DOHH2 (cell line): ENCODE measurements at regions not wholly inside any gene's neighbourhood (a gene's known extent, or its start where the extent isn't known, plus 50 kb on each side); places are given as distances from the start of the nearest gene placed in this dataset.
"Not testable (repeated sequence)": the region's sequence is repeated elsewhere in the genome, so short reads cannot be mapped to it uniquely, and the experiment has no call there.

ENCODE experiments used
- EZH2phosphoT487 ChIP-seq: fragments of 200-600 bp; sonication (generic); IDR thresholded peaks from 2 replicates; pipeline ENCODE4 v1.6.1; 2017; ENCODE audit warnings: borderline replicate concordance, mild to moderate bottlenecking, antibody characterized with exemption, low read length, moderate library complexity, mixed read lengths
- TF ChIP-seq, protein P1 (sequence below): fragments of 200-600 bp; sonication (generic); IDR thresholded peaks from one replicate; pipeline ENCODE4 v1.5.1; 2014; ENCODE audit warnings: antibody characterized with exemption, mild to moderate bottlenecking, low read depth, low read length; ENCODE audit not compliant: poor library complexity, severe bottlenecking

DNA sequence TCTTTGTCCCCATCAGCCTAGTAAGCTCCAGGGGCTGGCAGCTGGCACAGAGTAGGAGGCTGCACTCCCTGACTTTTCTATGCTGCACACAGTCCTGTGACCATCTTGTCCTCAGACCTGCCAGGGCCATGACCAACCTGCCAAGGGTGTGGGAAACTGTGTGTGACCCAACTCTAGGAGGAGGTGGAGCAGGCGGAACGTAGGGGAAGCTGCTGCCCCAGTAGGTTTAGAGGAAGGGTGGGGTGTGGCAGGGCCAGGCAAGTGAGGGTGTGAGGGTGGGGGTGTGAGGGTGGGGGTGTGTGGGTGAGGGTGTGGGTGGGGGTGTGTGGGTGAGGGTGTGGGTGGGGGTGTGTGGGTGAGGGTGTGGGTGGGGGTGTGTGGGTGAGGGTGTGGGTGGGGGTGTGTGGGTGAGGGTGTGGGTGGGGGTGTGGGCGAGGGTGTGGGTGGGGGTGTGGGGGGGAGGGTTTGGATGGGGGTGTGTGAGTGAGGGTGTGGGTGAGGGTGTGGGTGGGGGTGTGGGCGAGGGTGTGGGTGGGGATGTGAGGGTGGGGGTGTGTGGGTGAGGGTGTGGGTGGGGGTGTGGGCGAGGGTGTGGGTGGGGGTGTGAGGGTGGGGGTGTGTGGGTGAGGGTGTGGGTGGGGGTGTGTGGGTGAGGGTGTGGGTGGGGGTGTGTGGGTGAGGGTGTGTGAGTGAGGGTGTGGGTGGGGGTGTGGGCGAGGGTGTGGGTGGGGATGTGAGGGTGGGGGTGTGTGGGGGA is 62.4 kb upstream of the THOC3 start:
- TF ChIP-seq, protein P1, sequence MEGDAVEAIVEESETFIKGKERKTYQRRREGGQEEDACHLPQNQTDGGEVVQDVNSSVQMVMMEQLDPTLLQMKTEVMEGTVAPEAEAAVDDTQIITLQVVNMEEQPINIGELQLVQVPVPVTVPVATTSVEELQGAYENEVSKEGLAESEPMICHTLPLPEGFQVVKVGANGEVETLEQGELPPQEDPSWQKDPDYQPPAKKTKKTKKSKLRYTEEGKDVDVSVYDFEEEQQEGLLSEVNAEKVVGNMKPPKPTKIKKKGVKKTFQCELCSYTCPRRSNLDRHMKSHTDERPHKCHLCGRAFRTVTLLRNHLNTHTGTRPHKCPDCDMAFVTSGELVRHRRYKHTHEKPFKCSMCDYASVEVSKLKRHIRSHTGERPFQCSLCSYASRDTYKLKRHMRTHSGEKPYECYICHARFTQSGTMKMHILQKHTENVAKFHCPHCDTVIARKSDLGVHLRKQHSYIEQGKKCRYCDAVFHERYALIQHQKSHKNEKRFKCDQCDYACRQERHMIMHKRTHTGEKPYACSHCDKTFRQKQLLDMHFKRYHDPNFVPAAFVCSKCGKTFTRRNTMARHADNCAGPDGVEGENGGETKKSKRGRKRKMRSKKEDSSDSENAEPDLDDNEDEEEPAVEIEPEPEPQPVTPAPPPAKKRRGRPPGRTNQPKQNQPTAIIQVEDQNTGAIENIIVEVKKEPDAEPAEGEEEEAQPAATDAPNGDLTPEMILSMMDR: not testable (repeated sequence)
- TF ChIP-seq EZH2phosphoT487: not testable (repeated sequence)
